ENCODE measurements at regions not wholly inside any gene's neighbourhood (a gene's known extent, or its start where the extent isn't known, plus 50 kb on each side); places are given as distances from the start of the nearest gene placed in this dataset.

- TF ChIP-seq GATA2 (IDR thresholded peaks at IDR 0.05; ENCODE audit: low read depth, low read length) (no peak), GATA3 (IDR thresholded peaks at IDR 0.05; ENCODE audit: low read depth, low read length) (no peak)
Observed at GRCh38 chr4:86497131-86497530, 97.0 kb upstream of the PTPN13 start.

GRCh38 chr4:86497980-86498862 is 95.9 kb upstream of the PTPN13 start:
- no peak for TF ChIP-seq GATA3 (IDR thresholded peaks at IDR 0.05; ENCODE audit: low read depth, low read length)
- no peak for TF ChIP-seq GATA2 (IDR thresholded peaks at IDR 0.05; ENCODE audit: low read depth, low read length)

- no peak for TF ChIP-seq GATA3 (IDR thresholded peaks at IDR 0.05; ENCODE audit: low read depth, low read length)
- no peak for TF ChIP-seq GATA2 (IDR thresholded peaks at IDR 0.05; ENCODE audit: low read depth, low read length)
Observed at GRCh38 chr4:86498863-86499166, 95.3 kb upstream of the PTPN13 start.

- TF ChIP-seq GATA2 (IDR thresholded peaks at IDR 0.05; ENCODE audit: low read depth, low read length): no peak
- no peak for TF ChIP-seq GATA3 (IDR thresholded peaks at IDR 0.05; ENCODE audit: low read depth, low read length)
Observed at GRCh38 chr4:86500527-86500926, 93.6 kb upstream of the PTPN13 start.

- TF ChIP-seq GATA3 (IDR thresholded peaks at IDR 0.05; ENCODE audit: low read depth, low read length): no peak
- TF ChIP-seq GATA2 (IDR thresholded peaks at IDR 0.05; ENCODE audit: low read depth, low read length): no peak
Observed at GRCh38 chr4:86502081-86502480, 92.0 kb upstream of the PTPN13 start.

GRCh38 chr4:86506591-86506990 is 87.5 kb upstream of the PTPN13 start:
- TF ChIP-seq GATA2 (IDR thresholded peaks at IDR 0.05; ENCODE audit: low read depth, low read length) (no peak), GATA3 (IDR thresholded peaks at IDR 0.05; ENCODE audit: low read depth, low read length) (no peak)

- no peak for TF ChIP-seq GATA2 (IDR thresholded peaks at IDR 0.05; ENCODE audit: low read depth, low read length)
- no peak for TF ChIP-seq GATA3 (IDR thresholded peaks at IDR 0.05; ENCODE audit: low read depth, low read length)
Observed at GRCh38 chr4:86508436-86508835, 85.7 kb upstream of the PTPN13 start.

- TF ChIP-seq GATA3 (IDR thresholded peaks at IDR 0.05; ENCODE audit: low read depth, low read length) (no peak), GATA2 (IDR thresholded peaks at IDR 0.05; ENCODE audit: low read depth, low read length) (no peak)
Observed at GRCh38 chr4:86511590-86511989, 82.5 kb upstream of the PTPN13 start.

GRCh38 chr4:86512631-86513030 is 81.5 kb upstream of the PTPN13 start:
- no peak for TF ChIP-seq GATA2 (IDR thresholded peaks at IDR 0.05; ENCODE audit: low read depth, low read length)
- TF ChIP-seq GATA3 (IDR thresholded peaks at IDR 0.05; ENCODE audit: low read depth, low read length): no peak

- TF ChIP-seq GATA3 (IDR thresholded peaks at IDR 0.05; ENCODE audit: low read depth, low read length) (no peak), GATA2 (IDR thresholded peaks at IDR 0.05; ENCODE audit: low read depth, low read length) (no peak)
Observed at GRCh38 chr4:86521373-86521969, 72.6 kb upstream of the PTPN13 start.

GRCh38 chr4:86522349-86522748 is 71.8 kb upstream of the PTPN13 start:
- no peak for TF ChIP-seq GATA2 (IDR thresholded peaks at IDR 0.05; ENCODE audit: low read depth, low read length)

- TF ChIP-seq GATA3 (IDR thresholded peaks at IDR 0.05; ENCODE audit: low read depth, low read length): no peak
Observed at GRCh38 chr4:86523333-86523732, 70.8 kb upstream of the PTPN13 start.

GRCh38 chr4:86529436-86529835 is 64.7 kb upstream of the PTPN13 start:
- TF ChIP-seq GATA3 (IDR thresholded peaks at IDR 0.05; ENCODE audit: low read depth, low read length) (no peak), GATA2 (IDR thresholded peaks at IDR 0.05; ENCODE audit: low read depth, low read length) (no peak)

GRCh38 chr4:86530183-86530582 is 63.9 kb upstream of the PTPN13 start:
- TF ChIP-seq GATA2 (IDR thresholded peaks at IDR 0.05; ENCODE audit: low read depth, low read length) (no peak), GATA3 (IDR thresholded peaks at IDR 0.05; ENCODE audit: low read depth, low read length) (no peak)

- TF ChIP-seq GATA2 (IDR thresholded peaks at IDR 0.05; ENCODE audit: low read depth, low read length): no peak
- no peak for TF ChIP-seq GATA3 (IDR thresholded peaks at IDR 0.05; ENCODE audit: low read depth, low read length)
Observed at GRCh38 chr4:86531440-86531839, 62.7 kb upstream of the PTPN13 start.

Data from SH-SY5Y (cell line).